ENCODE measurements at regions not wholly inside any gene's neighbourhood (a gene's known extent, or its start where the extent isn't known, plus 50 kb on each side); places are given as distances from the start of the nearest gene placed in this dataset.
A peak's percentile ranks its signal among the peaks of the same experiment; 100 is the strongest.

GRCh38 chr2:121001641-121002040 is 266.0 kb downstream of the GLI2 start:
- DNase-seq, result no peak

GRCh38 chr2:121002597-121002996 is 266.9 kb downstream of the GLI2 start:
- DNase-seq, result no peak

- DNase-seq, result no peak
Observed at GRCh38 chr2:121003391-121003790, 267.7 kb downstream of the GLI2 start.

- DNase-seq, result no peak
Observed at GRCh38 chr2:121004359-121004758, 268.7 kb downstream of the GLI2 start.

GRCh38 chr2:121004950-121005349 is 269.3 kb downstream of the GLI2 start:
- no peak for DNase-seq

- DNase-seq, result no peak
Observed at GRCh38 chr2:121005453-121005852, 269.8 kb downstream of the GLI2 start.

GRCh38 chr2:121006743-121007489 is 271.2 kb downstream of the GLI2 start:
- no peak for DNase-seq

GRCh38 chr2:121007490-121007853 is 271.8 kb downstream of the GLI2 start:
- no peak for DNase-seq

GRCh38 chr2:121008975-121009374 is 273.3 kb downstream of the GLI2 start:
- DNase-seq, result peak; percentile 11

- DNase-seq, result no peak
Observed at GRCh38 chr2:121010998-121011397, 274.0 kb downstream of the TFCP2L1 start.

GRCh38 chr2:121014876-121015275 is 270.1 kb downstream of the TFCP2L1 start:
- no peak for DNase-seq

- DNase-seq, result no peak
Observed at GRCh38 chr2:121015971-121016485, 269.0 kb downstream of the TFCP2L1 start.

- DNase-seq, result no peak
Observed at GRCh38 chr2:121017396-121017795, 267.6 kb downstream of the TFCP2L1 start.

- no peak for DNase-seq
Observed at GRCh38 chr2:121018136-121019061, 266.6 kb downstream of the TFCP2L1 start.

GRCh38 chr2:121019071-121019470 is 265.9 kb downstream of the TFCP2L1 start:
- no peak for DNase-seq

GRCh38 chr2:121019756-121020155 is 265.2 kb downstream of the TFCP2L1 start:
- no peak for DNase-seq

- no peak for DNase-seq
Observed at GRCh38 chr2:121021685-121022084, 263.3 kb downstream of the TFCP2L1 start.

- no peak for DNase-seq
Observed at GRCh38 chr2:121028577-121028976, 256.4 kb downstream of the TFCP2L1 start.

- no peak for DNase-seq
Observed at GRCh38 chr2:121030523-121030922, 254.5 kb downstream of the TFCP2L1 start.

GRCh38 chr2:121031568-121032340 is 253.2 kb downstream of the TFCP2L1 start:
- DNase-seq, result no peak

- no peak for DNase-seq
Observed at GRCh38 chr2:121033461-121033996, 251.5 kb downstream of the TFCP2L1 start.

GRCh38 chr2:121034551-121034950 is 250.5 kb downstream of the TFCP2L1 start:
- DNase-seq, result no peak

GRCh38 chr2:121036226-121036692 is 248.7 kb downstream of the TFCP2L1 start:
- DNase-seq, result no peak
